Right lung (tissue), 2 donors: ENCODE measurements at regions not wholly inside any gene's neighbourhood (a gene's known extent, or its start where the extent isn't known, plus 50 kb on each side); places are given as distances from the start of the nearest gene placed in this dataset.
A peak's percentile ranks its signal among the peaks of the same experiment; 100 is the strongest.

Source experiments
- DNase-seq, 2 donors: peaks; one replicate each; pipeline ENCODE4 v3.0.0-alpha.2; 2013

- no peak for DNase-seq
Observed at GRCh38 chr1:234680331-234680904, 70.4 kb upstream of the IRF2BP2 start.

GRCh38 chr1:234676103-234676594 lies 66.2 kb upstream of the IRF2BP2 start:
- peak; percentile 64 to 70 for DNase-seq

- no peak for DNase-seq
Observed at GRCh38 chr1:234675572-234675971, 65.6 kb upstream of the IRF2BP2 start.

- no peak for DNase-seq
Observed at GRCh38 chr1:234675006-234675405, 65.0 kb upstream of the IRF2BP2 start.

GRCh38 chr1:234674218-234674815 lies 64.3 kb upstream of the IRF2BP2 start:
- DNase-seq: no peak

- no peak for DNase-seq
Observed at GRCh38 chr1:234672349-234673135, 62.6 kb upstream of the IRF2BP2 start.

GRCh38 chr1:234670967-234671626 lies 61.1 kb upstream of the IRF2BP2 start:
- DNase-seq: peak; percentile 37 to 40

- DNase-seq: no peak
Observed at GRCh38 chr1:234669499-234669898, 59.5 kb upstream of the IRF2BP2 start.

- DNase-seq: no peak
Observed at GRCh38 chr1:234668577-234668955, 58.6 kb upstream of the IRF2BP2 start.

GRCh38 chr1:234667600-234668576 lies 57.9 kb upstream of the IRF2BP2 start:
- no peak for DNase-seq

GRCh38 chr1:234666761-234667160 lies 56.8 kb upstream of the IRF2BP2 start:
- no peak for DNase-seq

- DNase-seq: no peak
Observed at GRCh38 chr1:234665975-234666605, 56.1 kb upstream of the IRF2BP2 start.

GRCh38 chr1:234662148-234662547 lies 52.2 kb upstream of the IRF2BP2 start:
- no peak for DNase-seq

GRCh38 chr1:234661317-234661928 lies 51.4 kb upstream of the IRF2BP2 start:
- DNase-seq: no peak

- no peak for DNase-seq
Observed at GRCh38 chr1:234660536-234661316, 50.7 kb upstream of the IRF2BP2 start.
